ENCODE measurements at regions not wholly inside any gene's neighbourhood (a gene's known extent, or its start where the extent isn't known, plus 50 kb on each side); places are given as distances from the start of the nearest gene placed in this dataset.
A peak's percentile ranks its signal among the peaks of the same experiment; 100 is the strongest.

- TF ChIP-seq REST (IDR thresholded peaks at IDR 0.05; ENCODE audit: unreplicated experiment) (no peak), NANOG (IDR thresholded peaks at IDR 0.05; ENCODE audit: borderline replicate concordance) (no peak), CREB1 (CRISPR knock-in tag; IDR thresholded peaks at IDR 0.05; ENCODE audit: low read depth) (no peak), EZH2phosphoT487 (IDR thresholded peaks at IDR 0.05; ENCODE audit: unreplicated experiment) (no peak)
These were observed 67.8 kb upstream of the IL33 start (continued) for GRCh38 chr9:6147846-6148245.

- no peak overlapping the region for H3K4me2 ChIP-seq
- H3K4me1 ChIP-seq (ENCODE audit: insufficient read depth) = no peaks in the 10 kb centered on the region
- no peaks in the 10 kb centered on the region for H4K20me1 ChIP-seq (replicated peaks; ENCODE audit: insufficient read depth)
- no peaks in the 10 kb centered on the region for H3K27me3 ChIP-seq (ENCODE audit: insufficient read depth)
- Mint-ChIP-seq H3K27ac (no peak overlapping the region), H3K4me1 (no peaks in the 10 kb centered on the region), H3K36me3 (ENCODE audit: low read depth) (no peaks in the 10 kb centered on the region), H3K27me3 (ENCODE audit: insufficient read depth, low read depth, poor library complexity) (no peaks in the 10 kb centered on the region), H3K4me3 (no peak overlapping the region), H3K9me3 (no peaks in the 10 kb centered on the region)
- no peaks in the 10 kb centered on the region for H3K36me3 ChIP-seq (ENCODE audit: insufficient read depth)
- 0 out of 2 replicates have a peak overlapping the region, but pooled peaks have one; percentile 23 for H2AFZ ChIP-seq
- no peak for ATAC-seq
- no peaks in the 10 kb centered on the region for H3K79me2 ChIP-seq (replicated peaks; ENCODE audit: insufficient read depth)
- DNase-seq (ENCODE audit: low spot score) = no peak
- no peaks in the 10 kb centered on the region for H3F3A ChIP-seq (replicated peaks; ENCODE audit: low read depth)
- no peak overlapping the region for H3K27ac ChIP-seq (ENCODE audit: low read depth)
- peaks cover 14% of the 10 kb centered on the region; the same call in 1 of the 2 replicates for H3K9me2 ChIP-seq (ENCODE audit: insufficient read depth)
- H3K4me3 ChIP-seq = no peak overlapping the region
- TF ChIP-seq ZNF462 (CRISPR knock-in tag; IDR thresholded peaks at IDR 0.05) (no peak), STAT1 (IDR thresholded peaks at IDR 0.05; ENCODE audit: unreplicated experiment) (no peak), POLR2AphosphoS5 (IDR thresholded peaks at IDR 0.05; ENCODE audit: low read depth) (no peak), CTCF (conservative IDR thresholded peaks at IDR 0.05; ENCODE audit: low read depth in 2 of 2) (no peak), EZH2 (IDR thresholded peaks at IDR 0.05; ENCODE audit: low read depth, unreplicated experiment) (no peak), ZNF331 (CRISPR knock-in tag; IDR thresholded peaks at IDR 0.05; ENCODE audit: low read depth) (no peak), CREB1 (CRISPR knock-in tag; IDR thresholded peaks at IDR 0.05; ENCODE audit: low read depth) (no peak), EZH2phosphoT487 (IDR thresholded peaks at IDR 0.05; ENCODE audit: unreplicated experiment) (no peak), JUNB (IDR thresholded peaks at IDR 0.05; ENCODE audit: unreplicated experiment) (no peak)
These were observed 70.7 kb upstream of the IL33 start for GRCh38 chr9:6144947-6145346.

Measured in GM23338 (cell line).